ENCODE measurements at regions not wholly inside any gene's neighbourhood (a gene's known extent, or its start where the extent isn't known, plus 50 kb on each side); places are given as distances from the start of the nearest gene placed in this dataset.

DNA sequence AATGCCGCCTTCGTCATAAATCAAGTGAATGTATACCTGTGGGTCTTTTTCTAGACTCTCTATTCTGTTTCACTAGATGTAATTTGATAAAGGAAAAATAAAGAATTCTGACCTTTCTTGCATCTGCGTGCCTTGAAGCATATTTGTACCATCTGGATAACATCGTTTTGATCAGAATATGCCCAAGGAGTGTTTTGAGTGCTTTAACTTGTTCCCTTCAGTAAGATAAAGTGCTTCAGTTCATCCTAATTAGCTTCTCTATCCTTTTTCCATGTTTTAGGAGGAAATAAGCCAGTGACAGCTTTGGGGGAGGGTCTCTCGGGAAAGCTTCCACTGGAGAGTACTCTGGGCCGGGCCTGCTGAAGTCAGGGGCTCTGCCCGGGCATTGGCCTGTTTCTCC is 113.5 kb upstream of the DAP start:
- no peak overlapping the region; the same call in 1 of the 2 replicates for H2BK5ac ChIP-seq (ENCODE audit: low read depth, low read length)
- TF ChIP-seq POLR2A (IDR thresholded peaks at IDR 0.05; ENCODE audit: control extremely low read depth in 1 of 2, low read depth in 2 of 2, low read length in 2 of 2) (no peak), POLR2AphosphoS5 (IDR thresholded peaks at IDR 0.05; ENCODE audit: low read depth, low read length) (no peak), ZNF274 (IDR thresholded peaks at IDR 0.05; ENCODE audit: borderline replicate concordance, extremely low read depth, low read length) (no peak), SIN3A (conservative IDR thresholded peaks at IDR 0.05 in 1 of 2, IDR thresholded peaks at IDR 0.05 in 1 of 2; ENCODE audit: low read depth in 1 of 2, low read length in 2 of 2) (no peak), RBBP5 (IDR thresholded peaks at IDR 0.05; ENCODE audit: borderline replicate concordance, low read depth, low read length) (no peak), JUN (IDR thresholded peaks at IDR 0.05; ENCODE audit: low read depth, low read length) (no peak), BACH1 (IDR thresholded peaks at IDR 0.05; ENCODE audit: low read length) (no peak), RAD21 (IDR thresholded peaks at IDR 0.05 in 1 of 2, conservative IDR thresholded peaks at IDR 0.05 in 1 of 2; ENCODE audit: low read depth in 2 of 2, low read length in 2 of 2) (no peak), MAFK (IDR thresholded peaks at IDR 0.05; ENCODE audit: low read depth, low read length) (no peak), CHD1 (IDR thresholded peaks at IDR 0.05; ENCODE audit: low read depth, low read length) (no peak)
- TF ChIP-seq, protein P1, sequence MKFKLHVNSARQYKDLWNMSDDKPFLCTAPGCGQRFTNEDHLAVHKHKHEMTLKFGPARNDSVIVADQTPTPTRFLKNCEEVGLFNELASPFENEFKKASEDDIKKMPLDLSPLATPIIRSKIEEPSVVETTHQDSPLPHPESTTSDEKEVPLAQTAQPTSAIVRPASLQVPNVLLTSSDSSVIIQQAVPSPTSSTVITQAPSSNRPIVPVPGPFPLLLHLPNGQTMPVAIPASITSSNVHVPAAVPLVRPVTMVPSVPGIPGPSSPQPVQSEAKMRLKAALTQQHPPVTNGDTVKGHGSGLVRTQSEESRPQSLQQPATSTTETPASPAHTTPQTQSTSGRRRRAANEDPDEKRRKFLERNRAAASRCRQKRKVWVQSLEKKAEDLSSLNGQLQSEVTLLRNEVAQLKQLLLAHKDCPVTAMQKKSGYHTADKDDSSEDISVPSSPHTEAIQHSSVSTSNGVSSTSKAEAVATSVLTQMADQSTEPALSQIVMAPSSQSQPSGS (IDR thresholded peaks at IDR 0.05; ENCODE audit: low read length), result no peak
- TF ChIP-seq, protein P2, sequence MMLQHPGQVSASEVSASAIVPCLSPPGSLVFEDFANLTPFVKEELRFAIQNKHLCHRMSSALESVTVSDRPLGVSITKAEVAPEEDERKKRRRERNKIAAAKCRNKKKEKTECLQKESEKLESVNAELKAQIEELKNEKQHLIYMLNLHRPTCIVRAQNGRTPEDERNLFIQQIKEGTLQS (IDR thresholded peaks at IDR 0.05; ENCODE audit: insufficient read depth, low read depth, low read length), result no peak

More for the DNA sequence above, 113.5 kb upstream of the DAP start:
- 87% methylated on average over 7 of the region's 7 CpGs; no CpG with 5 or more reads in 1 of the 2 experiments for WGBS, 2 experiments (ENCODE audit: extremely low coverage in 1 of 2, insufficient coverage in 1 of 2, insufficient read length in 1 of 2, insufficient replicate concordance in 2 of 2, low coverage in 1 of 2, low lambda C conversion rate in 2 of 2, missing lambda C conversion rate in 1 of 2)
- H3K27me3 ChIP-seq (replicated peaks in 1 of 4; ENCODE audit: control insufficient read depth in 3 of 4, extremely low read depth in 1 of 4, insufficient read depth in 3 of 4, low read length in 3 of 4), result no peaks in the 10 kb centered on the region
- H3K4me2 ChIP-seq (ENCODE audit: insufficient read depth in 1 of 2, low read depth in 2 of 2, low read length in 2 of 2), result no peak overlapping the region
- ChIA-PET POLR2A (ENCODE audit: partially characterized antibody) (no interaction called here), CTCF (ENCODE audit: partially characterized antibody) (interaction anchor here (0.8 to 1.7 kb wide), 5 partner anchors 10 to 241 kb away, joined by 3 to 5 read pairs (median 5); no protein-coding TSS in a partner anchor)
- H3K27ac ChIP-seq (ENCODE audit: low read depth, low read length), result no peak overlapping the region
- no peaks in the 10 kb centered on the region for H3K4me1 ChIP-seq (replicated peaks in 1 of 4; ENCODE audit: control insufficient read depth in 3 of 4, insufficient read depth in 4 of 4, low read length in 3 of 4)
- no peaks in the 10 kb centered on the region; the same call in none of the 2 replicates for H3K23me2 ChIP-seq (ENCODE audit: low read depth, low read length)
- no peaks in the 10 kb centered on the region for H3K36me3 ChIP-seq (ENCODE audit: control insufficient read depth in 2 of 4, insufficient read depth in 4 of 4, low read length in 3 of 4)
- H3K79me2 ChIP-seq (ENCODE audit: control insufficient read depth in 1 of 2, insufficient read depth in 2 of 2, low read length in 2 of 2), result no peaks in the 10 kb centered on the region
- no peak overlapping the region for H3K4ac ChIP-seq (replicated peaks; ENCODE audit: insufficient read length, low read depth, low read length)
- FAIRE-seq, result no peak
- no peak for DNase-seq (ENCODE audit: low read depth in 1 of 2, low spot score in 2 of 2)
- no peak overlapping the region for H2BK20ac ChIP-seq (ENCODE audit: low read length)
- H4K20me1 ChIP-seq (replicated peaks in 1 of 2; ENCODE audit: control insufficient read depth in 1 of 2, insufficient read depth in 2 of 2, low read length in 2 of 2), result no peaks in the 10 kb centered on the region
- H2AFZ ChIP-seq (ENCODE audit: low read length), result peak overlapping the region; percentile 76; the same call in 1 of the 2 replicates
- H4K8ac ChIP-seq (ENCODE audit: extremely low read depth, insufficient read depth, low read length), result no peak overlapping the region
- no peak overlapping the region for H3K14ac ChIP-seq (ENCODE audit: insufficient read length)
- no peak overlapping the region for H3K18ac ChIP-seq (ENCODE audit: extremely low read depth, low read length)
- H3K79me1 ChIP-seq (ENCODE audit: low read depth, low read length), result no peaks in the 10 kb centered on the region
- no peak overlapping the region for H3K23ac ChIP-seq (ENCODE audit: insufficient read length)
- H2BK15ac ChIP-seq (ENCODE audit: low read length), result no peak overlapping the region
- H4K91ac ChIP-seq (replicated peaks; ENCODE audit: insufficient read length, low read length), result no peak overlapping the region
- no peak overlapping the region for H2AK5ac ChIP-seq (ENCODE audit: low read depth, low read length)
- H2BK120ac ChIP-seq (replicated peaks; ENCODE audit: low read depth, low read length), result no peak overlapping the region
- no peak overlapping the region for H4K5ac ChIP-seq (ENCODE audit: insufficient read length, low read depth, low read length)
- no peak overlapping the region; the same call in 1 of the 2 replicates for H2BK12ac ChIP-seq (ENCODE audit: low read depth, low read length)
- no peak overlapping the region for H3K9ac ChIP-seq (replicated peaks in 1 of 4; ENCODE audit: extremely low read depth in 1 of 4, low read depth in 3 of 4, low read length in 3 of 4)
- no peak overlapping the region for H3K4me3 ChIP-seq (ENCODE audit: extremely low read depth in 1 of 4, insufficient read depth in 2 of 4, low read depth in 3 of 4, low read length in 4 of 4)
- H3K56ac ChIP-seq (replicated peaks; ENCODE audit: insufficient read length, low read depth, low read length), result no peak overlapping the region
- no peaks in the 10 kb centered on the region for H3K9me3 ChIP-seq (ENCODE audit: insufficient read depth in 2 of 2, low read depth in 1 of 2, low read length in 1 of 2)

All from H1 (cell line).